GM21529 (cell line): ENCODE measurements at regions not wholly inside any gene's neighbourhood (a gene's known extent, or its start where the extent isn't known, plus 50 kb on each side); places are given as distances from the start of the nearest gene placed in this dataset.

Experiments used
- ATAC-seq: cut with Tn5 transposase; IDR thresholded peaks from one replicate; pipeline ENCODE4 v1.9.1; 2021; ENCODE audit not compliant: unreplicated experiment

- ATAC-seq, result no peak
These were observed 94.1 kb upstream of the PRICKLE2 start for GRCh38 chr3:64319391-64319790.

GRCh38 chr3:64318668-64319271 is 93.5 kb upstream of the PRICKLE2 start:
- no peak for ATAC-seq

- no peak for ATAC-seq
These were observed 92.7 kb upstream of the PRICKLE2 start for GRCh38 chr3:64318001-64318400.

GRCh38 chr3:64316971-64317370 is 91.7 kb upstream of the PRICKLE2 start:
- ATAC-seq, result no peak

GRCh38 chr3:64311424-64312061 is 86.3 kb upstream of the PRICKLE2 start:
- no peak for ATAC-seq

GRCh38 chr3:64308931-64309330 is 83.7 kb upstream of the PRICKLE2 start:
- ATAC-seq, result no peak

- ATAC-seq, result no peak
These were observed 81.5 kb upstream of the PRICKLE2 start for GRCh38 chr3:64306745-64307144.

- ATAC-seq, result no peak
These were observed 80.5 kb upstream of the PRICKLE2 start for GRCh38 chr3:64305731-64306130.

GRCh38 chr3:64304828-64305410 is 79.7 kb upstream of the PRICKLE2 start:
- no peak for ATAC-seq

- ATAC-seq, result no peak
These were observed 78.6 kb upstream of the PRICKLE2 start for GRCh38 chr3:64303881-64304280.

- no peak for ATAC-seq
These were observed 78.1 kb upstream of the PRICKLE2 start for GRCh38 chr3:64303401-64303800.

- ATAC-seq, result no peak
These were observed 76.2 kb upstream of the PRICKLE2 start for GRCh38 chr3:64301476-64301875.

GRCh38 chr3:64300790-64301423 is 75.6 kb upstream of the PRICKLE2 start:
- ATAC-seq, result no peak

GRCh38 chr3:64299206-64299605 is 73.9 kb upstream of the PRICKLE2 start:
- no peak for ATAC-seq

GRCh38 chr3:64297563-64297962 is 72.3 kb upstream of the PRICKLE2 start:
- ATAC-seq, result no peak

GRCh38 chr3:64295594-64295993 is 70.3 kb upstream of the PRICKLE2 start:
- no peak for ATAC-seq

GRCh38 chr3:64294771-64295170 is 69.5 kb upstream of the PRICKLE2 start:
- no peak for ATAC-seq

GRCh38 chr3:64293121-64293520 is 67.9 kb upstream of the PRICKLE2 start:
- ATAC-seq, result no peak

GRCh38 chr3:64291956-64292355 is 66.7 kb upstream of the PRICKLE2 start:
- no peak for ATAC-seq

GRCh38 chr3:64291345-64291744 is 66.1 kb upstream of the PRICKLE2 start:
- no peak for ATAC-seq

GRCh38 chr3:64290864-64291263 is 65.6 kb upstream of the PRICKLE2 start:
- ATAC-seq, result no peak

GRCh38 chr3:64290161-64290560 is 64.9 kb upstream of the PRICKLE2 start:
- ATAC-seq, result no peak
